HG03095 (cell line): ENCODE measurements at regions not wholly inside any gene's neighbourhood (a gene's known extent, or its start where the extent isn't known, plus 50 kb on each side); places are given as distances from the start of the nearest gene placed in this dataset.
"Not testable (repeated sequence)": the region's sequence is repeated elsewhere in the genome, so short reads cannot be mapped to it uniquely, and the experiment has no call there.

ENCODE experiments used
- ATAC-seq: cut with Tn5 transposase; IDR thresholded peaks from one replicate; pipeline ENCODE4 v1.9.1; 2021; ENCODE audit warnings: moderate library complexity; ENCODE audit not compliant: unreplicated experiment

DNA sequence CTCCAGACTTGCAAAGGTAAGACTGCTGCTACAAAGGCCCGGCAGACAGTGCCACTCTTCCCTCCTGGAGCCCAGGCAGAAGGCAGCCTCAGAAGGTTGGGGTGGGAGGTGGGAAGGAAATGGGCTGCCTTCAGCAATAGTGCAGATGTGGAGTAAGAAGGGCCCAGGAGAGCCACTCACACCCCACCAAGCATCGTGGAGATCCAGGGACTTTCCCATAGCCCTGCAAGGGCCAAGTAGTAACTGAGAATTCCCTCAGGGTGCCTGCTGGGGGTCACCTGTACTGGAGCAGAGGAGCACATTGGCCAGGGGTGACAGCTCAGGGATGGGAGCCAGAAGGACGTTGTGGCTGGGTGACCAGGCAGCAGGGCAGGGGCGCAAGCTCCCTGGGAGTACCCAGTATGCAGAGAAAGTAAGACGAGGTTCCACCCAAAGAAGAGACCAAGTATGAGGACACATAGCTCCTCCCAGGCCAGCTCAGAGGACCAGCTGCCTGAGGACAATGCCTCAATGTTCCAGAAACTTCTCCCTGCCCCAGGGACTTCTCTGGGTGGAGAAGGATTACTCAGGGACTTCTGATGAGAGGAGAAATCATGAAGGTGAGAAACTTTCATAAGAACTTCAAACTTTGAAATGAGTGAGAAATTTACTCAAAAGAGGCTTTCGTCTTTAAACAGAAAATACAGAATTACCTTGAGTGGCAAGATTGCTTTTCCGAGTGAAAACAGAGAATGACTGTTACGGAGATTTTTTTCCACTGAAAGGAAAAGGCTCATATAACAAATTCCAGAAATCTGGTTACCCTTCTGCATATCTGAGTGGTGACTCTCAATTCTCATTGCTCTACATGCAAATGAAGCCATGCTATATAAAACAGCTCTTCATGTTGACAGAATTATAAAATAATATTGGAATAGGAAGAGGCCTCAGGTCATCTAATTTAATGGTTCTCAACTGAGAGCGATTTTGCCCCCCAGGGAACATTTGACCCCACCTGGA, 87.9 kb upstream of the TRIO start:
- ATAC-seq = no peak

DNA sequence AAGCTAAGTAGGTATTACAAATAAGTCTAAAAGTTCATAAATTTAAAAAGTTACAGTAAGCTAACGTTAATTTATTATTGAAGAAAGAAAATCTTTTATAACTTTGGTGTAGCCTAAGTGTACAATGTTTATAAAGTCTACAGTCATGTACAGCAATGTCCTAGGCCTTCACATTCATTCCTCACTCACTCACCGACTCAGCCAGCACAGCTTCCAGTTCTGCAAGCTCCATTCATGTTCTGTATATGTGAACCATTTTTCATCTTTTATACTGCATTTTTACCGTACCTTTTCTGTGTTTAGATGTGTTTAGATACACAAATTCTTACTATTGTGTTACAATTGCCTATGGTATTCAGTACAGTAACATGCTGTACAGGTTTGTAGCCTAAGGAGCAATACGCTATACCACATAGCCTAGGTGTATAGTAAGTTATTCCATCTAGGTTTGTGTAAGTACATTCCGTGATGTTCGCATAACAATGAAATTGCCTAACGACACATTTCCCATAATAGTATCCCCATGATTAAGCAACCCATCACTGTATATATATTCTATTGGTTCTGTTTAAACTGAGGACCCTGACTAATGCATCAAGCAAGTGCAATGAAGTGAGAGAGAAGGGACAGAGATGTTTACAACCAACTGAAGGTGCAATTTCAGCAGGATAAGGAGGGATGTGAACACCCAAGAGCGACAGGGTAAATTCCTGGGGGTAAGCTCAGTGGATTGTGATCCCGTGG, 88.9 kb upstream of the TRIO start:
- no peak for ATAC-seq

DNA sequence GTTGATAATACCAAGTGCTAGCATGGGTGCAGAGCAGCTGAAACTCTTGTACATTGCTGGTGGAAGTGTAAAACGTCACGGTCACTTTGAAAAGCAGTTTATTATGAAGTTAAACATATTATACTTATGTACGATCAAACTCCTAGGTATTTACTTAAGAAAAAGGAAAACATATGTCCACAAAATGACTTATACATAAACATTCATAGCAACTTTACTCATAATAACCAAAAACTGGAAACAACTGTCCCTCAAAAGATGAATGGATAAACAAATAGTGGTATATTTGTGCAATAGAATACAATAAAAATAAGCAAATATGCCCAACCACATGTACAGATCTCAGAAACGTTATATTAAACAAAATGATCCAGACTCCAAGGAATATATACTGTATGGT, 92.3 kb upstream of the TRIO start:
- ATAC-seq = no peak

DNA sequence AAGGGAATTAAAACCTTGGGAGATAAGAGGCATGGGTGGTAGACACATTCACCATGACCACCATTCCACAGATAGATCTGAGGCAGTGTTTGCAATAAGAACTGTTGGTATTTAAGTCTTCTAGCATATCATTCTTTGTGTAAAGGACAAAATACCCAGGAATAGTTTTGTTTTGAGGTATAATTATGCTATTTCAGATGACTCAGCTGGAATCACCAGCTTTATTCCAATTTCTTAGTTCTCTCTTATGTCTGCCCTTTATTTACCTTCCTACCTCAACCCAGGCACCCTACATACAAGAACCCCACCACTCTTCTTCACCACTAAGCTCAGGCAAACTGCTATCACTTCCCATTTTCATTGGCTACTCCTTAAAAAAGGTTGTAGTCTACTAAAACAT, 94.7 kb upstream of the TRIO start:
- no peak for ATAC-seq

DNA sequence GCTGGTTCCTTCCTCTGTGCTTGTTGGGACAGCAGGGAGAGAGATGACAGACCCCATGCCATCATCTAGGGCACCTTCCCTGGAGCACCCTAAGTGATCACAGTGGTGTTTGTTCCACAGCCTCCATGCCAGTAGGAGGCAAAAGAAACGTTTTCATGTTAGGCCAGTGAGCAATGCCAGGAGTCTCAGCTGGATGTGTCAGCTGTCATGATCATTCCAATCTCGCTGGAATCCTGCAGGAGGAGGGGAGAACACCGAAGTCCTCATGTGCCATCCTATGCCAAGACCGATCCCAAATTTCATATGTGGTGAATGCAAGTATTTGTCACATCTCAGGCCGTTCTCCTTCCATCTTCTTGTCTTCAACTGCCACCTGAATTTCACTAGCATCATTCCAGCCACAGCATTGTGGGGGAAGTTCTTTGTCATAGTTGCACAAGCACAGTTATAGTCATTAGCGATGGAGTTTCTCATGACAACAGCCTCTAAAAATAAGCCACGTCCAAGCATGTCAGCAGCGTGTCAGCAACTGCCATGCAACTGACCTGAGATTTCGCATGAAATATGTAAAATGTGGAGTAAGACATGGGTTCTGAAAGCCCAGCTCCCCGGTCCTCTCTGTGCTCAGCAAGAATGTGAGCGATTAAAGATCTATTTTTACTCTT, 97.2 kb upstream of the DNAH5 start:
- ATAC-seq = no peak

DNA sequence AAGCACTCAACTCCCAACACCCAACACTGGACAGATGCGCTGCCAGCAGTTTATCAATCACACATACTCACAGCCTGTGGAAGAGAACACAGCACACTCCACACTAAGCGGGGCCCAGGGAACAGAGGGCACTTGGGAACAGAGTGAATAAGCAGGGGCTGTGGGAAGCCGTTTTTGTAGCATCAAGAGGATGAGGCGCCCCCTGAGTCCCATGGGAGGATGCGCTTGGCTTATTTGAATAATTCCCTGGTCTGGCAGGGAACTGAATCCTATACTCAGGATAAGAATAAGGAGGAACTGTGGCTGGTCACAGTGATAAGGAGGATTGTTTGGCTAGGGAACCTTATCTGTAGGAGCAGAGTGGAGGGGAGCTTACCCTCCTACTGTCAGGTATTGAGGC, 96.1 kb upstream of the DNAH5 start:
- ATAC-seq = no peak

DNA sequence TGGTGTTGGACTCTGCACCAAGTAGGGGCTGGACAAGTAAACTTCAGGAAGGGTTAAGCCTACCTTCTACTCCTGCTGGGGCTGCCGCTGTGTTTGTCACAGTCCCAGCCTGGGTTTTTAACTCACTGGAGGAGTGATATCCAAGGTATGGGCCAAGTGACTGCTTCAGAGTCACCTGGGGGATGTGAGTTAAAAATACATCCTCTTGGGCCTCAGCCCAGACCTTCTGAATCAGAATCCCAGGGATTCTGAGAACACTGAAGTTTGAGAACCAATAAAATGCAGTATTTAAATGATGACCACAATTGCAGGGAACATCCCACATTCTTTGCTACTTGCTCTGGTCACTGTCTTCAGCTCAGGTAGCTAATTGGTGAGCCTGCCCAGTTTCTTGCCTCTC, 95.1 kb upstream of the DNAH5 start:
- no peak for ATAC-seq

DNA sequence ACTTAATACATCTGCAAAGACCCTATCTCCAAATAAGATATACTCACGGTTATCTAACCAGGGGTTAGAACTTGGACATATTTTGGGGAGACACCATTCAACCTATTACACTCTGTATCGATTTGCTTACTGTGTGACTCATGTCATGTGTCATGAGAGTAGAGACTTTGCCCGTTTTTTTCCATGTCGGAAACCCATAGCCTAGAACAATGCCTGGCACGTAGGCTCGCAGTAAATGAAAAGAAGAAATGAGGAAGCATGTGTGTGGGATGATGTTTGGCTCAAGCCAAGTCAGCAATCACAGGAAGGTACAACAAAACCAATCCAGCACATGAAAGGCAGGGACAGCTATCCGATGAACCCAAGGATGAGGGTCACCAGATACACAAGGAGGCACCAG, 94.6 kb upstream of the DNAH5 start:
- no peak for ATAC-seq

DNA sequence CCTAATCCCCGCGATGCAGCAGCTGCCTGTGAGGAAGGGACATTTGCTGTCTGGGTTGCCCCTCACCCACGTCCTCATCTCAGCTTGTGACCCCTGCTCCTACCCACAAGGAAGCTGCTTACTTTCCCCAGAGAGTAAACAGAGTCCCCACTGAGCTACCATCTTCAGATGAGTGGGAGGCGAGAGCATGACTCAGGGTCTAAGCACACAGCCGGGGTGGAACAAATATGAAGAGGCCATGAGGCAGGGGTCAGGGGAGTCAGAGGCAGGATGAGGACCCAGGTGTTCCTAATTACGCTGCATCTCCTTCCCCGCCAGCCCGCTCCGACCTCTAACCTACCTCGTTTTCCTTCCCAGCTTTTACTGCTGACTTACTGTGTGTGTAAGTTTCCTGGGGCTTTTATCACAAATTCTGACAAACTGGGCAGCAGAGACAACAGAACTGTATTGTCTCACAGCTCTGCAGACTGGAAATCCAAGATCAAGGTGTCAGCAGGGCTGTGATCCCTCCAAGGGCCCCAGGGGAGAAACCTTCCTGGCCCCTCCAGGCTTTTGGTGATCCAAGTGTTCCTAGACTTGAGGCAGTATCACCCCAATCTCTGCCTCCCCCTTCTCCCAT, 94.0 kb upstream of the DNAH5 start:
- ATAC-seq = no peak

DNA sequence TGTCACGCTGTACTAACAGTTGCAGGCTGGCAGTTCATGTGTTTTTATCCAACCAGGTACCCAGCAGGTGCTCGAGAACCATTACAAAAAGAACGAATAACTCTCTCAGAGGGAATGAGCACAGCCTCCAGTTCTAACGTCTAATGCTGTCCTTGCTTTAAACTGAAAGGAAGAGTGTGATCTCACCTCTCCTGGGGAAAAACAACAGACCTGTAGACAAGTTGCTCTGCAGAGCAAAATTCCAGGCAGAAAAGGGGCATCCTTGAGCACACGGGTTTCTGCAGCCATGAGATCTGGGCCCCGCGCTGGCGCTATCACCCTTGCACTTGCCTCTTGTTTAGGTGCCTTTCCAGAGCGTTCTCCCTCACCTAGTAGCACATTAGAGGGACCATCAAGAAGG, 92.5 kb upstream of the DNAH5 start:
- no peak for ATAC-seq

DNA sequence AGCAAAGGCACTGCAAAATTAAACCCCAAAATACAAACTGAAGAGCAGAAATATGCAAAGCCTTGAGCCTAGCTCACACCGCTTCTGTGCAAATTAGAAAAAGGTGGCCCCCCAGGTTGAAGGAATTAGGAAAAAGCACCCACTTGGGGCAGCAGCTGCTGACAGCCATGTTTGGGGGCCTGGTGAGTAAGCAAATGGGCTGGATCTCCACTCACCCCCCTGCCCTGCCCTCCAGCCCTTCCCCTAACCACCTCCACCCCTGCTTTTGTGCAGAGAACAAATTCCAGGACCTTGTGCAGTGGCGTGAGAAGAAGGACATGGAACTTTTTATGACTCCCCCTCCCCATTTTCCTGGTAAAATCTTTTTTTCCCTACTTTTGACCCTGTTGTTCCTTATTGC, 92.0 kb upstream of the DNAH5 start:
- ATAC-seq = no peak

DNA sequence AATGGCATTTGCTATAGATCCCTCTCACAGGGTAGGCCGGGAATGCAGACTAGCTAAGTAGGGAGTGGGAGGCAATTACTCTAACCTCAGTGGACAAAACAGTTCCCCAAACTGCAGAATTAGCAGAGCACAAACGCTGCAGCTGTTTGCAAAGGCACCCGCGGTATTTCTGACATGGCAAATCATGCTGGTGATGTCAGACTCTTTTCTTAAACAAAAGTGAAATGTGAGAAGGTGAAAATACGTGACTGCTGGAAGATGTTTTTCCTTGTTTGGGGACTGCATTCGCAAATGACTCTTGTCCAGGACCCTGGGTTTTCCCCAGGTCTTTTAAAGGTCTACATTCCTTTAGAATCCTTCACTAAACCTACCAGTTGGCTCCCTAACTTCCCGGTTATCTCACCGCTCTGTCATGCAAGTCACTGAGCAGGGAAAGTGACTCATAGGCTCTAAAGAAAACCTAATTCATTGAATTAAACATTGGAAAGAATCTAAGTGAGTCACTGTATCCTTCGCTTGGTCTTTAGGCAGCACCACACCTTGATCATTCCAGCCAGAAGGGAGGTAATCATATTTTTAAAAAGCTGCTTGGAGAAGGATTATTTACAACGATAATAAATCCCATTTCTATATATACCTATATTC, 91.5 kb upstream of the DNAH5 start:
- ATAC-seq = no peak

DNA sequence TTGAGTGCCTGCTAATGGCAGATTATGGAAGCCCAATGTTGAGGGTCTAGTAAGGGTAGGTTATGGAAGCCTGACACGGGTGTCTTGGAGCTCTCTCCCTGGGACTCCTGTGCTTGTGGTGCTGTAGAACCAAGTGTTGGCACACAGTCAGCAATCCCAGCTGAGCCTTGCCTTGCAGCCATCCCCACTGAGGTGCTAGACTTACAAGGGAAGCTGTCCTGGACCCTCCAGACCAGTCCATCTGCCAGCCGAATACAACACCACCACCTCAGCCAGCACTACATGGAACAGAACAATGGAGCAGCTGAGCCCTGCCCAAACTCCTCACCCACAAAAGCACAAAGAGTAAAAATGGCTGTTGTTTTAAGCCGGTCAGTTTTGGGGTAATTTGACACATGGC, 90.5 kb upstream of the DNAH5 start:
- no peak for ATAC-seq

DNA sequence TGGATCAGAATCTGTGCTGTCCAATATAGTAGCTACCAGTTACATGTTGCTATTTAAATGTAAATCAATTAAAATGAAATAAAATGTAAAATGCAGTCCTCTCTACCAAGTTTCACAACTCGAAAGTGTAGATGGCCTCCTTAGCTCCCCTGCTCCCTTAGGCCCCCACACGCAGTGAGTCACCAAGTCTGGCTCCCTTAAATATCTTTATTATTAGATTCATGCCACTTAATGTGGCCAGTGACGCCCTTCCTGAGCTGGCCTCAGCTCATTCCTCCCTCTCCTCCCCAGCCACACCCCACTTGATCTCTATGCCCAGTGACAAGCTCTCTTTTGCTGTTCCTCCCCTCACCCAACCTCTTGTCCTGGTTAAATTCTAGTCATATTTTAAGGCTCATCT, 88.4 kb upstream of the DNAH5 start:
- no peak for ATAC-seq

DNA sequence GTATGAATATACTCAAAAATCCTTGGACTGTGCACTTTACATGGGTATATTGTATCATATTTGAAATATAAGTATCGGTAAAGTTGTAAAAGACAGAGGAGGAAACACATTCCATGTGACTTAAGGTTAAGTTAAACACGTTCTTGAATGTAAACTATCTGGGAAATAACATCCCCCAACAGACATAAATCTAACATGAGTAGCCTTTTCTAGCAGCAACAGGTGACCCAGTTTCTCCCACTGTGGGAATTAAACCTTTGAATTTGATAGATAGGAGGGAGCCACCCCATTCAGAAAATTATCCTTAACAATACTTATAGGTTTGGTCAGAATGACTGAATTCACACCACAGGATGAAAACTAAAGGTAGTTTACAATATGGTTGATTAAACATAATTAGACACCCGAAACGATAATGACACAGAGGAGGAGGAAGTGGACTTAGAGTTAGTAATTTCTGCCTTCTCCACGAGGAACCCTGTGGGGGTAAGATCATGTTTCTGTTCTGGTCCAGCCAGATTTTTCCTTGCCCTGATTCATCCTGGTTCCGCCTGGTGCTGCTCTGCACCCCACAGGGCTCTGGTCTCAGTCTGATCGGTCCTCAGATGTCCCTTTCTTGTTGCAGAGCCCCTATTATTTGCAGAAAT, 84.6 kb upstream of the DNAH5 start:
- no peak for ATAC-seq

DNA sequence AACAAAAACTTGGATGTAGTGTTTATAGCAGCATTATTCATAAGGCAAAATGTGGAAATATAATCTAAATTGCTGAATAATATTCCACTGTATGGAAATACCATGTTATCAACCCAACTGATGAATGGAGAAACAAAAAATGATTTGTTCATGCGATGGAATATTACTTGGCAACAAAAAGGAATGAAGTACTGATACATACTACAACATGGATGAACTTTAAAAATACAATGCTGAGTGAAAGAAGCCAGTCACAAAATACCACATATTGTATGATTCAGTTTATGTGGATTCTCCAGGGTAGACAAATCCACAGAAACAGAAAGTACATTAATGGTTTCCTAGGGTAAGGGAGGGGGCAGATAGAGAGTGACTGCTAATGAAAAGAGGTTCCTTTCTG, 83.7 kb upstream of the DNAH5 start:
- ATAC-seq = no peak

DNA sequence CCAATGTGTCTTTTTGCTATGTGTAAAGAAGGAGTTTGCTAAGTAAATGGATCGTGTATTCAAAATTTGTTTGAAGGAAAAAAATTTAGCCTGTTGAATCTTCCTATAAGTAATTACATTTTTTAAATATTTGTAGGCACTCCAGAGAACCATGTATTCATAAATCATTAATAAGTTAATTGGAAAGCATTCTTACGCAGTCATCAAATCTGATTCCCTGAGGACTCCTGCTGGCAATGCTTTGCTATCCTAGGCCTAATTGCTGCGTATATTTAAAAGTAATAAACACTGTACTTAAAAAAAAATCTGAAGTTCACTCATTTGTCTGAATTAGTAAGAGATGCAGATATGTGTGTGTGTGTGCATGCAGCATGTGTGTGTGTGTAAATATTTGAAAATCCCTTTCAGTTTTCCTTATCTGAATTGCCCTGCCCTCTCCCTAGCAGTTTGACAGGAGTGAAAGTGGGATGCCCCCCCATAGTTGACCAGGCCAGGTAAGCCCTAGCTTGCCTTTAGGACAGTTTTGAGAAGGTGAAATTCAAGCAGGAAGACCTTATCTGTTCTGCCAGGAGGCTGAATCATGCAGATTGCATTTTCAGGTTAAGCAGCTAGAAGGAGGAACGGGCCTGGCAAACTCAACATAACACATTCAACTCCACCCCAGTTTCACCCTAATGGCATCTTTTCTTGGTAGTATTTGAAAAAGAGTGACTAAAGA, 81.2 kb upstream of the DNAH5 start:
- ATAC-seq = no peak

DNA sequence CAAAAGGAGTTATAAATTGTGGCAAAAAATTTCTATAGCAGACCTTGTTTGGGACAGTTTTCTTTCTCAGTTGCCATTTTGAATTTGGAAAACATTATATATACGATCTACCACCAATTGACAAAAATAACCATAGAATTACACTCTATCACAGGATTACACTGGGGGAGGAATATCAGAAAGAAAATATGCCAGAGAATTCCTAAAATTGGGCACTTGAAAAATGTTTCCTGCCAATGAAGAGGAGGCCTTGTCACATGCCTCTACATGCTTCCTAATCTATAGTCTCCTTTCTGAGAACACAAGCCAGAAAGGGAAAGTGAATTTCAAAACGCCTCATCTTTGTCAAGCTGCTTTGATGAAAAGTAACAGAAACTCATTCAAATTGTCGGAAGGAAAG, 78.5 kb upstream of the DNAH5 start:
- no peak for ATAC-seq

DNA sequence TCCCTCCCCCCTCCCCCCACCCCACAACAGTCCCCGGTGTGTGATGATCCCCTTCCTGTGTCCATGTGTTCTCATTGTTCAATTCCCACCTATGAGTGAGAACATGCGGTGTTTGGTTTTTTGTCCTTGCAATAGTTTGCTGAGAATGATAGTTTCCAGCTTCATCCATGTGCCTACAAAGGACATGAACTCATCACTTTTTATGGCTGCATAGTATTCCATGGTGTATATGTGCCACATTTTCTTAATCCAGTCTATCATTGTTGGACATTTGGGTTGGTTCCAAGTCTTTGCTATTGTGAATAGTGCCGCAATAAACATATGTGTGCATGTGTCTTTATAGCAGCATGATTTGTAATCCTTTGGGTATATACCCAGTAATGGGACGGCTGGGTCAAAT, 76.5 kb upstream of the DNAH5 start:
- ATAC-seq = not testable (repeated sequence)
